Fibroblast of skin of left quadriceps (primary cell): ENCODE measurements at regions not wholly inside any gene's neighbourhood (a gene's known extent, or its start where the extent isn't known, plus 50 kb on each side); places are given as distances from the start of the nearest gene placed in this dataset.
"Not testable (repeated sequence)": the region's sequence is repeated elsewhere in the genome, so short reads cannot be mapped to it uniquely, and the experiment has no call there.

Experiments
- DNase-seq, 2 experiments: peaks; one replicate each; pipeline ENCODE4 v3.0.0-alpha.2; 2013; ENCODE audit warnings: low read depth in 2 of 2

DNA sequence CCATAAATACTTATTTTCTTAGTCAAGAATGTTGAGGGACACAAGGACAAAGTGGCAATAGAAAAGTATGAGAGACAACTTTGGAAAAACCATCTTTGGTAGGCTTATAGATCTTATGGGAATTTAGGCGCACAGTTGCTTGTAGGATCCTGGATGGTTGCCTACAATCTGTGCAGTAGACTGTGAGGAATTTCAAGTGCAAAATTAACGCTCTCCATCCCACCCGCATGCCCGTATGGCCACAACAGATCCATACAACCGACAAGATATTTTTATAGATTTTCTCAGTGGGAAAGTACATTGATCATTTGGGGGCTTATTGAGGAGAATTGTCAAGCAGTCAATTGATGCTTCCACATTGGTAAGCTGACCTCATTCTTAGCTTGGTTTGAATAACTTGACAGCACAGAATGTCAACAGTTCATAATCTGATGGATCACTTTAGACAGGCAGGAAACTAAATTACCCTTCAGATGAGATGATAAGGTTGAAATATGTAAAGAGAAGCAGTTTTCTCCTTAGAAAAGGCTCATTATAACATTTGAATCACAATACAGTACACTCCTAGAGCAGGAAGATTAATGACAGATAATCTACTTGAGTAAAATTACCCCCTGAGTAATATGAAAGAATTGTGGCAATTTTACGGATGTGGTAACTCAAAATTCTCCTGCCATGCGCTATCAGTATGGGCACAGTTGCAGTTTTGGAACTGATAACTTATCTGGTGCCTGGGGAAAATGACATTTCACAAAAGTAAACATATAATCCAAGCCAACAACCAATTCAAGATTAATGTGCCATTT, 479.7 kb downstream of the KIF20B start:
- no peak for DNase-seq

DNA sequence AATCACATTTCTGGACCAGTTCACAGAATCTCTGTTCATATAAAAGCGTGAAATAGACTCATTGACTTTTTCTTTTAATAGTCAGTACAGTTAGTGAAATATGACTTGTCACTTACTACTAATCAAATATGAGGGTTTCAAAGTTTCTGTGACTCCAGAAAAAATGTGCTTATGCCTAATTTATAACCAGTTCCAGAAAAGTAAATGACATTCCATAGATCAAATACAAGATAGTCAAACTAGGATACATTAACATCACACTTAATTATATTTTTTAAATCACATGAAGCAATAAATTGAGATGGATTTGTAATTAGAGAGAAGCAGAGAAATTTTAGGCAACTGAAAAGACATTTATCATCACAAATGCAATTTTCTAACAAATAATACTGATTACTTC, 491.4 kb downstream of the KIF20B start:
- no peak for DNase-seq

DNA sequence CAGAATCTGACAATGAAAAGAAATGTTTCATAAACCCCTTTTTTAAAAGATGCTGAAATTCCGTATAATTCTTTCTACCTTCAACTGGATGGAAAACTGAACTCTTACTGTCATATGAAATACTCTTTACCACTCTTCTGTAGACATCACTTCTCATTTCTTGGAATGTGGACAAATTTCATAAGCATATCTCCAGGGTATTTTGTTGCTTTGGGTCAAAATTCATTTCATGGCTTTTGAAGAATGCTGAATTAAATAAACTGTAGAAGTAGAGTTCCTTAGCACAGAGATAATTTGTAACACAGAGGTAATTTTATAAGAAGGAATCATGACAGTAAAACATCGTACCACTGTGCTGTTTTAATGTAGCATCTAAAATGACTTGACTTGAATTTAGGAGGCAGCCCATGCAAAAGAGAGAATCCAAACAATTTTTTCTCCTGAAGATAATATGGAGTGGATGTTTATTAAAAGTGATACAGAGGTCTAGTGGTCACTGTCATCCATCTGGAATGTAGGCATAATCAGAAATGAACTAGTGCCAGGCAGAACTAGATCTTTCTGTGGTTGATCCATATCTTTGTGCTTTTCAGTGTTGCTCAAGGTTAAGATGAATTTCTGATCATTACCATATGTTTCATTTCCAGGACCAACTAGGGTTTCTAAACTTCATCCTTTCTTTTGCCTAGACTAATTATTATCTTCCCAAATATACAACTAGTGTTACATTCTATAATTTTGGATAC, 492.0 kb downstream of the KIF20B start:
- peak; percentile 90 to 91 for DNase-seq

DNA sequence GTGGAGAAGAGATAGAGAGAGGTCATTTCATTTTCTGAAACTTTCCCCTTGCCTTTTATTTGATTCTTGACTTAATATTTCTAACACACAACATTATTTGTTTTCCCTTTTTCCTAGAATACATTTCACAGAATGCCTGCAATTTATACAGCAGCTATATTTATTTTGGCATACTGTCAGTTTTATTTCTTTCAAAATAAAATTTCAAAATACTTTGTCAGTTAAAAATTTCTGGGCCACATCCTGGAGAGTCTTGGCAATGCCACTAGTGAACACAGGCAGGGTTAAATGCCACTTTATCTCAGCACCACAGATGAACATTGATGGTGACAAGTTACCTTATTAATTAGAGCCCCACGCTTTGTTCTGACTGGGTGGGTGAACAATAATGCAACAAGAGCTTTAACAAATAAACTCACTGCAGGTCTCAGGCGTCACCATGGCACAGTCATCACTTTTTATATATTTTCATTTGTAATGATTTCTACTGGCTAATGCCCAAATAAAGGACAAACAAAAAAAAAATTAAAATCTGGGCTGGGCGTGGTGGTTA, 494.0 kb downstream of the KIF20B start:
- no peak for DNase-seq

DNA sequence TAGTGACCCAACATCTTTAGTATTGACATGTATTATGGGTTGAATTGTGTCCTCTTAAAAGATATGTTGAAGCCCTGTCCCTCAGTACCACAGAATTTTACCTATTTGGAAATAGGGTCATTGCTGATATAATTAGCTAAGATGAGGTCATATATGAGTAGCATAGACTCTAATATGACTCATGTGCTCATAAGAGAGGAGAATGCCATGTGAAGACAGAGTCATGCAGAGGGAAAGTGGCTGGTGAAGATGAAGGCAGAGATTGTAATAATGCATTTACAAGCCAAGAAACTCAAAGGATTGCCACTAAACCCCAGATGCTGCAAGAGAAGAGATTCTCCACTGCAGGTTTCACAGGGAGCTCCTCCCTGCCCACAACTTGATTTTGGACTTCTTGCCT, 496.4 kb downstream of the KIF20B start:
- peak in 1 of 2 experiments; percentile 25 for DNase-seq

DNA sequence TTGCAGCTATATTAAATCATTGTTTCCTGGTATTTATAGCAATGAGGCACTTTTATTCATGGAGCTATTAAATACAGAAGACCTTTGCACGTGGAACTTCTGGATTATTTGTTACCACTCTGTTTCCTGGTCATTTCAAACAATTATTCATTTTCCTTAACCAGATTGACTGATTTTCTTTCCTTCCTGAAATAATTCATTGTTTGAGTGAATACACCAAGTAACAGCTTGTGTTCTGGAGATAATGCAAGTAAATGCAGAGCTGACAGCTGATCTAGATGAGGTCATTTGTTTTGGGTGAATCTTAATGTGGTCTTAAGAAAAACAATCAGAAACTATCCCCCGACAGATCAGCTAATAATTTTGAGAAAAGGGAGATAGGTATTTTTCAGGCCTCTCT, 497.7 kb downstream of the KIF20B start:
- no peak for DNase-seq

DNA sequence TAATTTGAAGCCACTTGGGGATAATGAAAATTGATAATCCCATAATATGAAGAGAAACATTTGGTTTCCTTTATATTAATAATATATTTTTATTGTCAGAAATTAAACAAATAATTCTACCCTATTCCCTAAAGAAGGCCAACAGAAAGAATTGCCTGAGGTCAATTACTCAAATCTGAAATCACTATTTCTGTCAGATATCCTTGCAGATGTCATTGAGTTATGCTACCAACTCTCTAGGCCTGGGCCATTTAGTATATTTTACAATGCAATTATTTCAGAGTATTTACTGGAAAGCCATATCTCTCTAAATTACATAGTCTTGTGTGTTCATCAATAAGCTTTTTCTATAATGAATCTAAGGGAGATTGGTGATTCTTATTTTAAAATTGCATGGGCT, 498.1 kb downstream of the KIF20B start:
- DNase-seq = no peak

DNA sequence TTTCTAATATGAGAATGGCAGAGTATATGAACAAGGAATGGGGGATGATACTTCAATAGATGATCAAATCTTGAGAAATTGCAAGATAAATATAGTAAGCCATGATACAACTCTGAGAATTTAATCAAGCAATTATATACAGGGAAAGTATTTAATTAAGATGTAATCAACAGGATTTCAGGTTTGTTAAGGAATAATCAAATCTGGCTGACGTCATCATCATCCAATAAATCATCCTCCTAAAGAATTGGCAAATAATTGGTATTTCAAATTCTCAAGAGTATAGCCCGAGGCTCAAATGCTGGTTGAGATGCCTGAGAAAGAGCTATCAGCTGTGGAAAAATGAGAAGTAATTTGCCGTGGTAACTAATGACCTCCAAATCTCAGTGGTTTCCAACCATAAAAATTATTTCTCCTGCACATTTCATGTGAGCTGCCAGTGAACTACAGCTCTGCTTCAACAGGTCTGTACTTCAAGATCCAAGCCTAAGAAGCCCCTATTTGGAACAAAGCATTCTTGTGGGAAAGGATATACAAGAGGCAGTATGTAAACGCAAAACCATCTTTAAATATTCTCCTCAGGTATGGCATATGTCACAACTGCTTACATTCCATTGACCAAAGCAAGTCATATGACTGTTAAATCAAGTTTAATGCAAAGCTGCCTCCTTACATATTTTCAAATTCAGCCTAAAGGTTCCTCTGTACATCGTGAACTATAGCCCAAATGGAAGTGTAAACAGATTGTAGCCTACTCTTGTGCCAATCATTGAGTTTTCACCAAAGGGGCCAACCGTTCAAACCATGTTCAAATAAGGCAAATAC, 503.0 kb downstream of the KIF20B start:
- peak in 1 of 2 experiments; percentile 20 for DNase-seq

DNA sequence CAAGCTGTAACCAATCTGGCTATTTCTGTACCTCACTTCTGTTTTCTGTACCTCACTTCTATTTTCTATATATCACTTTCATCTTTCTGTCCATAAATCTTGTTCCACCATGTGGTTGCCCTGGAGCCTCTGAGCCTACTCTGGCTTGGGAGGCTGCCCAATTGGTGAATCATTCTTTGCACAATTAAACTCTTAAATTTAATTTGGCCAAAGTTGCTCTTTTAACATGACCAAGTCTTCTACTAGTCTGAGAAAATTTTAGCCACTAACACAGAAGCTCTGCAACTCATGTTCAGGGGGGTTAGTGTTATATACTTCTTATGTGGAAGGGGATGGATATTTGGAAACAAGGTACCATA, 503.5 kb downstream of the KIF20B start:
- peak; percentile 55 to 68 for DNase-seq

DNA sequence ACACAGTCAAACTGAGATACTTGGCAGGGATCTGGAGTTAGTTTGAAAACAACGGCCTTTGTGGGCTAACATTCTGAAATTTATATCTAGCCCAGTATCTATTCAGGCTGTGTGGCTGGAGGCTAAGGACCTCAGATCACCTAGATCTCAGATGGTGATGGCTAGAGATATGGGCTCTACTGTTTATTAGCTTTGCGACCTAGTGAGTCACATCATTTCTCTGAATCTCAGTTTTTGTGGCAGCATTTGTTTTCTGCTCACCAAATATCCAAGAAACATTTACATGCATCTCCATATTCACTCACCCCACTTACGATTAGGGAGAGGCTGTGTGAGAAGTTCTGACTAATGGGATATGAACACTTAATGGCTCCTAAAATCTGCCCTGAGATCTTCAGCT, 503.9 kb downstream of the KIF20B start:
- DNase-seq = no peak

DNA sequence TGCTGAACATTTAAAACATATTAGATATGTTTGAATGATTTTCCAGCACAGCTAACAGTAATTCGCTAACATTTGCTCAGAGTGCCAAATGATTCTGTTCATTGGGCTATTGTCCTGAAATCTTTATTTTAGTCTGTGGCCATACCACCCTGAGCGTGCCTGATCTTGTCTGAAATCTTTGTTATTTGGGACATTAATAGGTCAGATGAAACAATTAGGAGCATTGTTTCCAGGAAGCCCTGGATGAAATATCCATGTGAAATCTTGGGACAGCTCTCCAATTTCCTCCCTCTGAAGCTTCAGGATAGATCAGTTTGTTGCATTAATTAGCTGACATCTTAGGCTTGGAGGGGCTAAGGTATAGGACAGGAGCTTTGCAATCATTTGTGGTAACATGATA, 512.0 kb downstream of the KIF20B start:
- DNase-seq = no peak

DNA sequence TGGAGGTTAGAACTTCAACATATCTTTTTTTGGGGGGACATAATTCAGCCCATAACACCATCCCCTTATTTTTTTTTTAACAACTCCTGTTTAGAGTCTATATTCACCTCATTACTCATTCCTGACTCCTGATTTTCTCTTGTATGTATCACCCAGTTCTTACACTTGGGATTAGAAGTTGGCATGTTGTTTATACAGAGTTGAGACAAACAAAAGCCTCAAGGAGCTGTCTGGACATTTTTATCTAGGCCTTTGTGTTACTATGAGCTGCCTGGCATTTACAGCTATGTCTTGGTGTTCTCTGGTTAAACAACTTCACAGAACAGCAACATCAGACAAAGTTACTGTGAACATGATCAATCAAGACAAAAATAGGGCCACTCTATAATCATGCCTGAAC, 517.5 kb downstream of the KIF20B start:
- no peak for DNase-seq

DNA sequence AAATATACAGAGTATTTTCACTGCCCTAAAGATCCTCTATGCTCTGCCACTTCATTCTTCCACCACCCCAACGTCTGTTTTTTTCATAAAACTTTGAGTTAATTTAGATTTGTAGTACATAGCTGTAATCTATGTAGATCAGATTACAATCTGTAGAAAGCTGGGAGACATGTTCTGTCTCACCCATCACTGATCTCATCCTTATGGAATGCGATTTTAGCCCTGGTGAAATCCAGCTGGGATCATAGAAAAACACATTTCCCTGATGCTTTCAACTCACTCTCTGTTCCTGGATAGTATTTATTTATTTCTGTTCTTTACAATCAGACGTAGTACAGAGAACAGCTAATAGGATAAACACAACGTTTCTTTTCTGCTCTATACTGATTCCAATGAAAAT, 521.0 kb downstream of the KIF20B start:
- peak; percentile 87 to 90 for DNase-seq

DNA sequence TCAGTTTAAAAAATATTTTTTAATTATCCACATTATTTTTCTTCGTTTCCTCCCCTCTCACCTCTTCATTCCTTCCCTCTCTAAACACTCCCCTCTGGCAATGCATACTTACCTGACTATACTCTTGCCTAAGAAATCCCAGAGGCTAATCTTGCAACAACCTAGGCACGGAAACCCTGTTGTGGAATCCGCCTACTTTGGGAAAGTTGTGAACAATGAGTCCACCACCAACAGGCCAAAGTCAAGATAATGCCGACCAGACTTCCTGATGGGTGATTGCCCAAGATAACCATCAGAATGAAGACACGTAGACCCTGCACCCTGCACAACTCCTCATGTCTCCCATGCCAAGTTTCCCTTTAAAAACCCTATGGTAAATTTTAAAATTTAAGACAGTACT, 521.5 kb downstream of the KIF20B start:
- DNase-seq = no peak

DNA sequence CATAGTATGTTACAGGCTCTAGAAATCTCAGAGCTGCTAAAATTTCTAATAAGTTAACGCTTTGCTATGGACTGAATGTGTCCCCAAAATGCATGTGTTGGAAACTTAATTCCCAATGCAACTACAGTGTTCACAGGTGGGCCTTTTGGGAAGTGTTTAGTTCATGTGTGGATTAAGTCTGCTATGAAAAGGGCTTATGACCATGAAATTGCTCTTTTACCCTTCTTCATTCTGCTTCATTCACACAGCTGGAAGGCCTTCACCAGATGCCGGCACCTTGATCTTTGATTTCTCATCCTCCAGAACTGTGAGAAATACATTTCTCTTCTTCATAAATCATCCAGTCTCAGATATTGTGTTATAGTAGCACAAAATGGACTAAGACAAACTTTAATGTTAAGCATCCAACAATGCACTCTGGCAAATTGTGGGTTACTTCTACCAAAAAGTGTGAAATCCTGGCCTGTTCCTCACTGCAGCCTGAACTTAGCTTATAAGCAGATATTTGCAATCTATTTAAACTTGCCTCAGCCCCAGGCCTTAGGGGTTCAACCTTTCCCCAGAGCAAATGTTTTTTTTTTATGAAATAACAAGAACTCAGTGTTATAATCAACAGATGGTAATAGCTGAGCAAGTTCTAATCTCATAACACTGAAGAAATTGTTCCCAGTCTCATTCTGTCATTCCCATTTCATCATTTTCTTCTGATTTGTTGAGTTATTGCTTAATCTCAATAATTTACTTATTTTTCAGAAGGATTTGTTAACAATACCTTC, 523.6 kb downstream of the KIF20B start:
- no peak for DNase-seq

DNA sequence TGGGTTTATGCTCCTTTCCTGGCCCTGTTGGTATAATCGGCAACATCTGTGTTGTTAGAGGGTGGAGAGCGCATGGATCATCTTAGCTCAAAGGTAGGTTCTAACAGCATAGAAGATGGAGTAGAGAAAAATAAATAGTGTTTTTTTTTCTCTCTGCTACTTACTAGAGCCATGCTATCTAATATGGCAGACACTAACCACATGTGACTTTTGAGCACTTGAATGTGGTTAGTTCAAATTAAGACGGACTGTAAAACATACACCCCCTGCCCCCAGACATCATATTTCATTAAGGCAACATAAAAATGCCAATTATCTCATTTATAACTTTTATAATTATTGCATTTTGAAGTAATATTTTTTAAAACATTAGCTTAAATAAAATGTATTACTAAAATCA, 525.1 kb downstream of the KIF20B start:
- no peak for DNase-seq

DNA sequence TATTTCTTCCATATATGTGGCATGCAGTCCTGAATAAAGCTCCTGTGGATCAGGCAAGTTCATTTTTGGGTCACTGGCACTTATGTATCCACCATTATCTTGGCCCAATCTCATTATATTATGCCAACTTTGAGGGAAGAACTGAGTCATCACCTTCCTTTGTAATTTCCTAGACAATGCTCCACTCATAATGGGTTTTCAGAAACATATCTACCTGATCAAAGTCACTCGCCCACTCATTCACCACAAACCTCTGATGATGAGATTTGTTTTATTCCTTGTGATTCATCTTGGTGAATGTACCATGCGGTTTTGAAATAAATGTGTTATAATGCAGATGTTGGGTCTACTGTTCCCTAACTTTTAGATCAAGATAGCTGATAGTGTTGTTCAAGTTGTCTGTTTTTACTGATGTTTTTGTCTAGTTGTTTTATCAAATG, 525.8 kb downstream of the KIF20B start:
- peak; percentile 75 to 79 for DNase-seq

DNA sequence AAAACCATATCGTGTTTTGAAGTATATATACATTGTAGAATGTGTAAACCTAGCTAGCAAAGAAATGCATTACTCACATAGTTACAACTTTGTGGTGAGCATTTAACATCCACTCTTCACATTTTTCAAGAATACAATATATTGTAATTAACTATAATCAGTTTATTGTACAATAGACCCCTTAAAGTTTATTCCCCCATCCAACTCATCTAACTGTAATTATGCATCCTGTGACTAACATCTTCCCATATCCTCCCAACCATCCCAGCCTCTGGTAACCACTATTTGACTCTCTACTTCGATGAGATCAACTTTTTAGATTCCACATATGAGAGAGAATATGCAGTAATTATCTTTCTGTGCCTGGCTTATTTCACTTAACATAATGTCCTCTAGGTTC, 526.4 kb downstream of the KIF20B start:
- peak in 1 of 2 experiments; percentile 24 for DNase-seq

DNA sequence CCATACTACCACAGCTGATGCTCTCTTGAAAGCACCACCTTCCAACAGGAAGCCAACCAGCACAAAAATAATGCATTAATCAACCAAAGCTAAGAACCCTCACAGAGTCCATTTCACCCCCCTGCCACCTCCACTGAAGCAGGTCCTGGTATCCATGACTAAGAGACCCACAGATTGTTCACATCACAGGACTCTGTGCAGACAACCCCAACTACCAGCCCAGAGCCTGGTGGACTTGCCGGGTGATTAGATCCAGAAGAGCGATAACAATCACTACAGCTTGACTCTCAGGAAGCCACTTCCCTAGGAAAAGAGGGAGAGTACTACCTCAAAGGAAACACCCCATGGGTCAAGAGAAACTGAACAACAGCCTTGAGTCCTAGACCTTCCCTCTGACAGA, 528.1 kb downstream of the KIF20B start:
- DNase-seq = no peak

DNA sequence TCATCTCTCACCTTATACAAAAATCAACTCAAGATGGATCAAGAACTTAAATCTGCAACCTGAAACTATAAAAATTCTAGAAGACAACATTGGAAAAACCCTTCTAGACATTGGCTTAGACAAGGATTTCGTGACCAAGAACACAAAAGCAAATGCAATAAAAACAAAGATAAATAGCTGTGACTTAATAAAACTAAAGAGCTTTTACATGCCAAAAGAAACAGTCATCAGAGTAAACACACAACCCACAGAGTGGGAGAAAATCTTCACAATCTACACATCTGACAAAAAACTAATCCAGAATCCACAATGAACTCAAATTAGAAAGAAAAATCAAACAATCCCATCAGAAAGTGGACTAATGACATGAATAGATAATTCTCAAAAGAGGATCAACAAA, 532.4 kb downstream of the KIF20B start:
- not testable (repeated sequence) for DNase-seq

DNA sequence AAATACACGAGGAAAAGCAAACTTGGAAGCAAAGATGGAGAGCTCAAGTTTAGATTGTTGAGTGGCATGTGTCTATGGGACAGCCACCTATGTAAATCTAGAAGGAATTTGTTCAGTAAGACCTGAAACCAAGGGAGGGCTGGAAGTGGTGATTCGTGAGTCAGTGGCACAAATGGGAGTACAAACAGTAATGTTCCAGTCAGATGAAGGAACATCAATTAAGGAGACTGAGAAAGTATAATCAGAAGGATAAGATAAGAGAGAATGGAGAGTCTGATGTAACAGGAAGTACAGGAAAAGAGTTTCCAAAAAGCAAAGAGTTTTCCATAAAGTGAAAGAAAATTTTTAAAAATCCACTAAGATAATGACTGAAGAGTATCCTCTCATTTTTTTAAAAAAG, 544.2 kb downstream of the KIF20B start:
- DNase-seq = no peak
